GM12878 (cell line): ENCODE measurements at regions not wholly inside any gene's neighbourhood (a gene's known extent, or its start where the extent isn't known, plus 50 kb on each side); places are given as distances from the start of the nearest gene placed in this dataset.

Source experiments
- ATAC-seq: fragments of 200-7000 bp; cut with Tn5 transposase; 3 replicates; pipeline ENCODE4 v1.9.1; 2020; ENCODE audit warnings: mild to moderate bottlenecking, moderate library complexity
- BruUV-seq: library from RNA; stranded (reverse); fragments of 400-500 nt; replicated peaks from 2 replicates; lab custom pipeline; 2021; lab: Mats Ljungman, UMichigan
- CTCF ChIA-PET: fragments of 300-600 bp; sonication (Branson Sonifier 250); formaldehyde crosslinking; extraction: SDS; loops from one replicate; lab custom pipeline; 2021; ENCODE audit warnings: inconsistent platforms; lab: Yijun Ruan, JAX
- POLR2A ChIA-PET: fragments of 350-600 bp; formaldehyde crosslinking; extraction: SDS; loops from one replicate; lab custom pipeline; 2021; ENCODE audit warnings: inconsistent platforms; lab: Charles Lee
- RAD21 ChIA-PET: fragments of 300-600 bp; sonication (Branson Sonifier 250); formaldehyde crosslinking; loops from one replicate; lab custom pipeline; 2023; ENCODE audit warnings: antibody characterized with exemption; ENCODE audit not compliant: unreplicated experiment; lab: Charles Lee
- SMC1A ChIA-PET: fragments of 300-600 bp; sonication (Branson Sonifier 250); formaldehyde crosslinking; loops from one replicate; lab custom pipeline; 2023; ENCODE audit not compliant: unreplicated experiment, uncharacterized antibody; lab: Charles Lee
- DNase-seq: peaks from one replicate; pipeline ENCODE4 v3.0.0-alpha.2; 2011; ENCODE audit warnings: low read depth, low spot score
- FAIRE-seq: peaks from 3 replicates; lab custom pipeline; 2011; peaks lifted over from hg19 to GRCh38; lab: Jason Lieb, UNC
- H2AFZ ChIP-seq: 2 replicates; pipeline ENCODE4 v1.6.0; 2011; ENCODE audit warnings: low read depth, low read length, control low read depth; ENCODE audit not compliant: control insufficient read depth
- H3K27ac ChIP-seq: 2 replicates; pipeline ENCODE4 v1.5.1; 2011; ENCODE audit warnings: control low read depth; ENCODE audit not compliant: control insufficient read depth, insufficient read depth
- H3K27me3 ChIP-seq, 2 experiments: replicated peaks in 1 of 2; 2 replicates each; pipeline versions ENCODE4 v1.6.0 to v1.6.1; 2011; ENCODE audit warnings: low read length in 1 of 2; ENCODE audit not compliant: control insufficient read depth in 2 of 2, insufficient read depth in 2 of 2
- H3K36me3 ChIP-seq, 2 experiments: 2 replicates each; pipeline ENCODE4 v1.5.1; 2011; ENCODE audit warnings: low read length in 1 of 2; ENCODE audit not compliant: control insufficient read depth in 2 of 2, insufficient read depth in 2 of 2
- H3K4me1 ChIP-seq: 2 replicates; pipeline ENCODE4 v1.6.1; 2011; ENCODE audit warnings: mild to moderate bottlenecking, low read length, moderate library complexity, mixed read lengths; ENCODE audit not compliant: control insufficient read depth, insufficient read depth
- H3K4me2 ChIP-seq: 2 replicates; pipeline ENCODE4 v1.6.0; 2011; ENCODE audit warnings: control low read depth; ENCODE audit not compliant: control insufficient read depth, insufficient read depth
- H3K4me3 ChIP-seq: fragments of 200-600 bp; sonication (generic); 2 replicates; pipeline ENCODE4 v1.5.1; 2016
- H3K79me2 ChIP-seq: 2 replicates; pipeline ENCODE4 v1.6.0; 2011; ENCODE audit warnings: low read length; ENCODE audit not compliant: control insufficient read depth, insufficient read depth
- H3K9ac ChIP-seq: 2 replicates; pipeline ENCODE4 v1.8.0; 2011; ENCODE audit warnings: low read length, control low read depth, mixed read lengths; ENCODE audit not compliant: control insufficient read depth, insufficient read depth
- H3K9me3 ChIP-seq: replicated peaks from 3 replicates; pipeline ENCODE4 v1.5.1; 2011; ENCODE audit warnings: mild to moderate bottlenecking, low read length; ENCODE audit not compliant: control insufficient read depth, insufficient read depth
- H4K20me1 ChIP-seq: 2 replicates; pipeline ENCODE4 v1.6.0; 2011; ENCODE audit not compliant: control insufficient read depth, insufficient read depth
- FOXM1 ChIP-seq: IDR thresholded peaks from 2 replicates; pipeline ENCODE4 v1.6.1; 2012; ENCODE audit warnings: low read depth, mild to moderate bottlenecking, inconsistent platforms, low read length, moderate library complexity
- MTA3 ChIP-seq: IDR thresholded peaks from 2 replicates; pipeline ENCODE4 v1.6.1; 2012; ENCODE audit warnings: low read length, inconsistent platforms, borderline replicate concordance
- PAX5 ChIP-seq: IDR thresholded peaks from 2 replicates; pipeline ENCODE4 v1.6.1; 2011; ENCODE audit warnings: low read depth, low read length, borderline replicate concordance
- SKIL ChIP-seq: fragments of 450-650 bp; IDR thresholded peaks from 2 replicates; pipeline ENCODE4 v1.6.1; 2017; ENCODE audit warnings: mild to moderate bottlenecking, low read depth, inconsistent platforms; ENCODE audit not compliant: poor library complexity, severe bottlenecking
- WGBS: methylation state at CpG from one replicate; pipeline ENCODE4 v1.1.6; 2016; ENCODE audit warnings: low lambda C conversion rate; ENCODE audit not compliant: insufficient replicate concordance, insufficient coverage; ENCODE audit errors: missing lambda C conversion rate; 5-methylcytosine and 5-hydroxymethylcytosine counted together
- in situ Hi-C: fragments of 300-500 bp; cut with MboI; formaldehyde crosslinking; loops from 9 replicates; pipeline ENCODE4 v1.14.3; 2018; ENCODE audit warnings: mixed read lengths
- intact Hi-C: fragments of 100-400 bp; cut with micrococcal nuclease; formaldehyde crosslinking; loops from one replicate; pipeline ENCODE4 v1.14.2; 2022; ENCODE audit not compliant: unreplicated experiment
- TF ChIP-seq, protein P1 (sequence below): IDR thresholded peaks from 2 replicates; pipeline ENCODE4 v1.6.1; 2012; ENCODE audit warnings: low read depth, low read length, improper control_type of control experiment
- TF ChIP-seq, protein P2 (sequence below): fragments of 450-650 bp; IDR thresholded peaks from 2 replicates; pipeline ENCODE4 v1.6.1; 2017; ENCODE audit warnings: antibody characterized with exemption, mild to moderate bottlenecking, moderate library complexity

- TF ChIP-seq, protein P1, sequence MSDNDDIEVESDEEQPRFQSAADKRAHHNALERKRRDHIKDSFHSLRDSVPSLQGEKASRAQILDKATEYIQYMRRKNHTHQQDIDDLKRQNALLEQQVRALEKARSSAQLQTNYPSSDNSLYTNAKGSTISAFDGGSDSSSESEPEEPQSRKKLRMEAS: no peak
- TF ChIP-seq, all 136 proteins: peak for 0
These were observed 237.3 kb downstream of the GALR1 start (continued) for GRCh38 chr18:77486985-77487384.

DNA sequence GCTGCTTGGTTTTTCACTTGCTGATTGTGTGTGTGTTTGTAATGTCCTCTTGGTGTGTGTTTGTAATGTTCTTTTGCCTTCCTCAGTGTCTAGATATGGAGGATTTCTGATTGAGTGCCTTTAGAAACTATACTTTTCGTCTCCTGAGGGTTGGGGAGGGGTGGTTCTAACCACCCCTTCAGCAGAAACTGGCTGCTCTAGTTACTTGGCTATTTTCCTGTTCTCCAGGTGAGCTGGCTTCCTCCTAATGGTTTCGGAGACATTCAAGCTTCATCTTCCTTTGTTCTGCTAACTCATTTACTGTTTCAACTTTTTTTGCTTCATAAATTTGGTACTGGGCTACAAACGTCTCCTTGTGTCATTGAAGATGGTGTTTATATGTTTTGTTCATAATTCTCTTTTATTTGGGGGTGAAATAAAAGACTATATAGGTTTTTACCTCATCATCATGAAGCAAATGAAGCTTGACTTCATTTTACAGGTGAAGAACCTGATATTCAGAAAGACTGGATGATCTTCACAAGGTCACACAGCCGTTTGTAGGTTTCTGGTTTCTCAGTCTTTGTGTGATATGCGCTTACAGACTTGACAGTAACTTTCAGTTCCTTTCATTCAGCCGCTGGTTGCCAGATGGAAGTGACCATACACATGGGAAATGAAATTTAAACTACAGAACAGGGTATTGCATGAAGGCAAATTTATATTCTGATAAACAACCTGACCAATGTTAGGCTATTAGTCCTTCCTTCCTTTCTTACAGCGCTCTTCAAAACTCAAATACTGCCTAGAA, 238.5 kb downstream of the GALR1 start:
- CTCF ChIA-PET: no interaction called here
- no TSS peak for BruUV-seq
- DNase-seq (no peak), FAIRE-seq (no peak), ATAC-seq (no peak)
- no peak overlapping the region for H3K4me2 ChIP-seq
- no peaks in the 10 kb centered on the region; the same call in 2 of the 3 replicates for H3K9me3 ChIP-seq
- TF ChIP-seq MTA3: no peak
- no peak for TF ChIP-seq PAX5
- H4K20me1 ChIP-seq: no peaks in the 10 kb centered on the region
- intact Hi-C loops: no loop called here
- 0 out of 4 replicates have a peak, but pooled peaks cover 0 to 2% of the 10 kb centered on the region in 2 experiments for H3K27me3 ChIP-seq
- WGBS: 11% methylated on average over 7 of the region's 7 CpGs
- no peaks in the 10 kb centered on the region for H3K4me1 ChIP-seq
- POLR2A ChIA-PET: no interaction called here
- no peak overlapping the region for H3K9ac ChIP-seq
- no peaks in the 10 kb centered on the region for H3K36me3 ChIP-seq
- SMC1A ChIA-PET: no interaction called here
- RAD21 ChIA-PET: no interaction called here
- in situ Hi-C loops: no loop called here
- no peaks in the 10 kb centered on the region for H3K79me2 ChIP-seq
- H3K4me3 ChIP-seq: no peak overlapping the region
- H2AFZ ChIP-seq: no peak overlapping the region
- H3K27ac ChIP-seq: no peak overlapping the region

DNA sequence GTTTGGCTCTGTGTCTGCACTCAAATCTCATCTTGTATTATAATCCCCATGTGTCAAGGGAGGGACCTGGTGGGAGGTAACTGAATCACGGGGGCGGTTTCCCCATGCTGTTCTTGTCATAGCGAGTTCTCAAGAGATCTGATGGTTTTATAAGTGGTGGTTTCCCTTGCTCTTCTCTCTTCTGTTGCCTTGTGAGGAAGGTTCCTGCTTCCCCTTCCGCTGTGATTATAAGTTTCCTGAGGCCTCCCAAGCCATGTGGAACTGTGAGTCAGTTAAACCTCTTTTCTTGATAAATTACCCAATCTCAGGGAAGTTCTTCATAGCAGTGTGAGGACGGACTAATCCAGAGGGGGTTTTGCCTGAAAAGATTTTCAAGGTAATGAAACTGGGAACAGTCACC, 245.4 kb downstream of the GALR1 start:
- POLR2A ChIA-PET: no interaction called here
- TF ChIP-seq, protein P2, sequence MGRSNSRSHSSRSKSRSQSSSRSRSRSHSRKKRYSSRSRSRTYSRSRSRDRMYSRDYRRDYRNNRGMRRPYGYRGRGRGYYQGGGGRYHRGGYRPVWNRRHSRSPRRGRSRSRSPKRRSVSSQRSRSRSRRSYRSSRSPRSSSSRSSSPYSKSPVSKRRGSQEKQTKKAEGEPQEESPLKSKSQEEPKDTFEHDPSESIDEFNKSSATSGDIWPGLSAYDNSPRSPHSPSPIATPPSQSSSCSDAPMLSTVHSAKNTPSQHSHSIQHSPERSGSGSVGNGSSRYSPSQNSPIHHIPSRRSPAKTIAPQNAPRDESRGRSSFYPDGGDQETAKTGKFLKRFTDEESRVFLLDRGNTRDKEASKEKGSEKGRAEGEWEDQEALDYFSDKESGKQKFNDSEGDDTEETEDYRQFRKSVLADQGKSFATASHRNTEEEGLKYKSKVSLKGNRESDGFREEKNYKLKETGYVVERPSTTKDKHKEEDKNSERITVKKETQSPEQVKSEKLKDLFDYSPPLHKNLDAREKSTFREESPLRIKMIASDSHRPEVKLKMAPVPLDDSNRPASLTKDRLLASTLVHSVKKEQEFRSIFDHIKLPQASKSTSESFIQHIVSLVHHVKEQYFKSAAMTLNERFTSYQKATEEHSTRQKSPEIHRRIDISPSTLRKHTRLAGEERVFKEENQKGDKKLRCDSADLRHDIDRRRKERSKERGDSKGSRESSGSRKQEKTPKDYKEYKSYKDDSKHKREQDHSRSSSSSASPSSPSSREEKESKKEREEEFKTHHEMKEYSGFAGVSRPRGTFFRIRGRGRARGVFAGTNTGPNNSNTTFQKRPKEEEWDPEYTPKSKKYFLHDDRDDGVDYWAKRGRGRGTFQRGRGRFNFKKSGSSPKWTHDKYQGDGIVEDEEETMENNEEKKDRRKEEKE: no peak
- TF ChIP-seq SKIL: no peak
- TF ChIP-seq FOXM1: no peak

More for the DNA sequence above, 245.4 kb downstream of the GALR1 start:
- no peaks in the 10 kb centered on the region for H3K9me3 ChIP-seq
- in situ Hi-C loops: no loop called here
- H3K4me3 ChIP-seq: no peak overlapping the region
- intact Hi-C loops: no loop called here
- no peaks in the 10 kb centered on the region for H3K4me1 ChIP-seq
- FAIRE-seq: no peak
- no peak overlapping the region for H3K9ac ChIP-seq
- no peak for DNase-seq
- no peaks in the 10 kb centered on the region for H3K36me3 ChIP-seq
- no peak for ATAC-seq
- ChIA-PET SMC1A (no interaction called here), RAD21 (no interaction called here), CTCF (no interaction called here)
- no TSS peak for BruUV-seq
- WGBS: 2% methylated on average over 5 of the region's 5 CpGs
- no peaks in the 10 kb centered on the region for H4K20me1 ChIP-seq
- H2AFZ ChIP-seq: no peak overlapping the region
- no peaks in the 10 kb centered on the region for H3K79me2 ChIP-seq
- no peak overlapping the region for H3K4me2 ChIP-seq
- 0 out of 4 replicates have a peak, but pooled peaks cover 0 to 2% of the 10 kb centered on the region in 2 experiments for H3K27me3 ChIP-seq
- no peak overlapping the region for H3K27ac ChIP-seq
